ENCODE measurements at regions not wholly inside any gene's neighbourhood (a gene's known extent, or its start where the extent isn't known, plus 50 kb on each side); places are given as distances from the start of the nearest gene placed in this dataset.

DNA sequence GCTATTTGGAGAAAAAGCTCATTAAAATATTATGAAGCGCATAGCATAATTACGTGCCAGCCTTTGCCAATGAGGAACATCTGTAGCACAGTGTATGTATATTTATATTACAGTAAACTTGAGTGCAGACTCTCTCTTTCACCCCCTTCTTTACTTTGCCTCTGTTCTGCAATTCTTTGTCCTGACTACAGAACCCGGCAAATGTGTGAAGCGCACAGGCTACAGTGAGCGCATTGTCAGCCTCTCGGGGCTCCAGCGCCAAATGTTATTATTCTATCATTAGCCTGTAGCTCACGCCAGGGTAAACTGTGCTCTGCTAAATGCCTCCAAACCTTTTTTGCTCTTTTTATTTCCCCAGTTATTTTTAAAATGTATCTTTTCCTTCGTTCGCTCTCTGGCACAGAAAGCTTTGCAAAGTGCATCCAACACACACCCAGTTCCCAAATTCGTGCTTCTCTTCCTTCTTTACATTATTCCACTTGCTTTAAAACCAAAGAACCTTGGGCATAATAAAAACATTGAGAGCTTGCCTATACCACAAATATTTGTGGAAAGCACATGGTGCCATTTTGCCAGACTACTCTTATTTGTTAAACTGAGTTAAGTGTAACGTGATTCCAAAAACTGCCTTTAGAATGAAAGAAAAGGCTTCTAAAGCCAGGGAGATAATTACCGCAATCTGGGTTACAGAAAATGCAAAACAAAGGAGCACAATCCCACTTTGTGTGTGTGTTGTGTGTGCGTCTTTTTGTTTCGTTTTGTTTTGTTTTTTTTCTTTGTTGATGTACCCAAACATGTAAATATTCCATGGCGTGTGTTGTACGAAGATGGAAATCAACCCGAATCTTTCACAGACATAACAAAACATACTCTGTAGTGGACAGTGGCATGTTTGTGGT is 164.1 kb upstream of the MPDZ start:
- BruUV-seq (replicated peaks) = no TSS peak
- Histone ChIP-seq H3K4me1 (ENCODE audit: control insufficient read depth, extremely low read depth, insufficient read depth, low read length) (peaks cover 14% of the 10 kb centered on the region), H3K4me3 (replicated peaks in 1 of 3; ENCODE audit: insufficient read depth in 1 of 3, low read depth in 1 of 3, low read length in 3 of 3) (no peak overlapping the region), H2AFZ (ENCODE audit: low read depth, low read length) (no peak overlapping the region), H3K9me1 (replicated peaks; ENCODE audit: control insufficient read depth, extremely low read depth, insufficient read depth, low read length) (no peaks in the 10 kb centered on the region), H3K9ac (replicated peaks; ENCODE audit: extremely low read depth, insufficient read depth, low read length) (no peak overlapping the region), H3K79me2 (ENCODE audit: control insufficient read depth, insufficient read depth, low read length) (no peaks in the 10 kb centered on the region), H3K4me2 (ENCODE audit: insufficient read depth, low read length) (no peak overlapping the region), H3K27me3 (ENCODE audit: control insufficient read depth in 2 of 2, insufficient read depth in 2 of 2, low read length in 2 of 2) (no peaks in the 10 kb centered on the region), H3K9me3 (replicated peaks; ENCODE audit: control insufficient read depth, insufficient read depth, low read length) (no peaks in the 10 kb centered on the region), H3K27ac (ENCODE audit: insufficient read depth, low read depth, low read length) (no peak overlapping the region), H3K36me3 (ENCODE audit: control insufficient read depth in 2 of 2, extremely low read depth in 1 of 2, insufficient read depth in 2 of 2, low read length in 2 of 2) (no peaks in the 10 kb centered on the region), H4K20me1 (replicated peaks; ENCODE audit: control insufficient read depth, extremely low read depth, insufficient read depth, low read length) (no peaks in the 10 kb centered on the region)
- intact Hi-C loops (cut with micrococcal nuclease) = no loop called here
- dilution Hi-C loops (cut with MboI; ENCODE audit: extremely low pct_ligation_motif_present, low sequenced_read_pairs) = no loop called here
- FAIRE-seq (no peak), DNase-seq (ENCODE audit: low read depth, low spot score) (no peak)
- no peak for TF ChIP-seq POLR2A (IDR thresholded peaks at IDR 0.05; ENCODE audit: low read depth, low read length)
- TF ChIP-seq, protein P1, sequence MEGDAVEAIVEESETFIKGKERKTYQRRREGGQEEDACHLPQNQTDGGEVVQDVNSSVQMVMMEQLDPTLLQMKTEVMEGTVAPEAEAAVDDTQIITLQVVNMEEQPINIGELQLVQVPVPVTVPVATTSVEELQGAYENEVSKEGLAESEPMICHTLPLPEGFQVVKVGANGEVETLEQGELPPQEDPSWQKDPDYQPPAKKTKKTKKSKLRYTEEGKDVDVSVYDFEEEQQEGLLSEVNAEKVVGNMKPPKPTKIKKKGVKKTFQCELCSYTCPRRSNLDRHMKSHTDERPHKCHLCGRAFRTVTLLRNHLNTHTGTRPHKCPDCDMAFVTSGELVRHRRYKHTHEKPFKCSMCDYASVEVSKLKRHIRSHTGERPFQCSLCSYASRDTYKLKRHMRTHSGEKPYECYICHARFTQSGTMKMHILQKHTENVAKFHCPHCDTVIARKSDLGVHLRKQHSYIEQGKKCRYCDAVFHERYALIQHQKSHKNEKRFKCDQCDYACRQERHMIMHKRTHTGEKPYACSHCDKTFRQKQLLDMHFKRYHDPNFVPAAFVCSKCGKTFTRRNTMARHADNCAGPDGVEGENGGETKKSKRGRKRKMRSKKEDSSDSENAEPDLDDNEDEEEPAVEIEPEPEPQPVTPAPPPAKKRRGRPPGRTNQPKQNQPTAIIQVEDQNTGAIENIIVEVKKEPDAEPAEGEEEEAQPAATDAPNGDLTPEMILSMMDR (IDR thresholded peaks at IDR 0.05; ENCODE audit: extremely low read depth in 1 of 2, insufficient read depth in 1 of 2, low read depth in 1 of 2, low read length in 2 of 2) = no peak
- no peak for TF ChIP-seq GATA2 (IDR thresholded peaks at IDR 0.05; ENCODE audit: insufficient read depth, insufficient read length, low read depth, low read length)
- no peak for TF ChIP-seq MAX (IDR thresholded peaks at IDR 0.05; ENCODE audit: insufficient read depth, insufficient read length)
- no peak for TF ChIP-seq EZH2 (IDR thresholded peaks at IDR 0.05; ENCODE audit: borderline replicate concordance, low read depth, low read length, severe bottlenecking)
- TF ChIP-seq FOS (IDR thresholded peaks at IDR 0.05; ENCODE audit: borderline replicate concordance, insufficient read depth, low read length) = no peak
- no peak for TF ChIP-seq JUN (IDR thresholded peaks at IDR 0.05; ENCODE audit: borderline replicate concordance, insufficient read depth, insufficient read length, low read depth)
- no peak for TF ChIP-seq MYC (IDR thresholded peaks at IDR 0.05; ENCODE audit: low read depth, low read length)
- TF ChIP-seq POLR2AphosphoS5 (IDR thresholded peaks at IDR 0.05; ENCODE audit: insufficient read depth, low read depth, low read length) = no peak
- ChIA-PET CTCF (interaction anchor here (0.6 to 0.9 kb wide), 2 partner anchors 16 to 244 kb away, joined by 3 read pairs; no protein-coding TSS in a partner anchor), POLR2A (interaction anchor here (0.6 kb wide), 1 partner anchor 217 kb away, joined by 3 read pairs; no protein-coding TSS in a partner anchor)

Measured in endothelial cell of umbilical vein (primary cell).